CD4-positive, alpha-beta T cell treated with Interleukin-2 at 100 ng/mL for 4 hours (primary cell): ENCODE measurements at regions not wholly inside any gene's neighbourhood (a gene's known extent, or its start where the extent isn't known, plus 50 kb on each side); places are given as distances from the start of the nearest gene placed in this dataset.

Experiments used
- DNase-seq: peaks from one replicate; pipeline ENCODE4 v3.0.0-alpha.2; 2020; ENCODE audit warnings: low spot score

DNA sequence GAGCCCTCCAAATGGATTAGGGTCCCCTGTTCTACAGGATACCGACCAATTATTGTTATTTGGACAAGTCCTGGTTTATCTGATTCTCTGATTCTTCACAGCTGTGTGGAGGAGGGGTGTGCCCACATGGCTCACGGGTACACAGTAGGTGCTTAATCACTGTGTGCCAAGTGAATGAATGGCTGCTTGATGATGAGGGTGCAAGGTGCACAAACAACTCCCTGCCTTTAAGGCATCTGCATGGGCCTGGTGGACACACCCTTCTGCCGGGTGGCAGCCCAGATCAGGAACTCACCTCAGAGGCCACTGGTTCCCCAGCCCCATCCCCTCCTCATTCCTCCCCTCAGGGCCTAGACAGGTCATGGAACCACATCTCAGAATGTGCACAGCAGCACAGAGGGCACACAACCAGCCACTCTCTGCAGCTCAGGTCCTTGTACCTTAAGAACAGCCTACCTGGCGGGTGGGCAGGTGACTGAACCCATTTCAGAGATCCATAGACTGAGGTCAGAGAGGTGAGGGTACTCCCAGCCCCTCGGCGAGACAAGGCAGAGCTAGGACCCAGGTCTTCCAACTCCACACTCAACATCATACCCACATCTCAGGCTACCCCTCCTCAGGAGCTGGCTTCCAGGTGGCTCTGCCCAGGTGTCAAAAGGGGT is 50.3 kb downstream of the SHANK2 start:
- no peak for DNase-seq

GRCh38 chr11:71201231-71201630 is 51.1 kb downstream of the SHANK2 start:
- no peak for DNase-seq

- no peak for DNase-seq
Measured at GRCh38 chr11:71200761-71201160, 51.6 kb downstream of the SHANK2 start.

DNA sequence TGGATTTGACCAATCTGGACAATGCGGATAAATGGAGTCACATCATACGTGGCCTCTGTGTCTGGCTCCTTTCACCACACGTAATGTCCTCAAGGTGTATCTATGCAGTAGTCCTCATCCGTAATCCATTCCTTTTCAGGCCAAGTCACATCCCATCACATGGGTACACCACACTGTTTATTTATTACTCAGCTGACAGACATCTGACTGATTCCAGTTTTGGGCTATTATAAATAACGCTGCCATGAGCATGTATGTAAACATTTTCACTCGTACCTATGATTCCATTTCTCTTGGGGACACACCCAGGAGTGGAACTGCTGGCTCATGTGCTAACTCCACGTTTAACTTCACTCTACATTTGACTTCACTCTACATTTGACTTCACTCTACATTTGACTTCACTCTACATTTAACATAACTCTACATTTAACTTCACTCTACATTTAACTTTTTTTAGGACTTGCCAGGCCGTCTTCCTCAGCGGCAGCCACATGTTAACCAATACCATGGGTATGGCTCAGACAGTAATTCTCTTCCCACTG is 52.1 kb downstream of the SHANK2 start:
- DNase-seq: no peak

DNA sequence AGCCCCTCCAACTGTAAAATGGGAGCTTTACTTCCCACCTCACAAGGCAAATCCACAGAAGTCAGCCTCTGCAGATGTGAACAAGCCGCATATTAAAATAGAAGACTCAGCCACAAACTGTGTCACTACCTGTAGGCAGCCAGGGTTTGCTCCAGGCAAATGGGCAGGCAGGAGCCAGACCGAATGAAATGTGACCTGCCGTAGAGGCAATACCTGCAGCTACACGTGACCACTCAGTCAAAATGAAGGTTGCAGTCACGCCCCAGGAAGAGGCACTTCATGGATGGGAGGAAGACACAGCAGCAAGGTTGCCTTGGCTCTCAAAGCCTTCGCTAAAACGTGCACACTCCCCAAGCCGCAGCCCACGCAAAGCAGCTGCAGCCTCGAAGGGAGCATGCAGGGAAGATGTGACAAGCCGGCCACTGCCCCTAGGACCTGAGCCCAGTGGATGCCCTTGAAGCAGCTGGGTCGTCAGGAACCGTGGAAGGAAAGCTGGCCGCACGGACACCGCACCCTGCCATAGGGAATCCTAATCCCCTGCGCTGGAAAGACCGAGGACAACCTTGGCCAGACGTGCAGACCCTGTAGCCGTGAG is 53.1 kb downstream of the SHANK2 start:
- DNase-seq: no peak

- no peak for DNase-seq
Measured at GRCh38 chr11:71198823-71199165, 53.6 kb downstream of the SHANK2 start.

GRCh38 chr11:71198141-71198822 is 54.1 kb downstream of the SHANK2 start:
- no peak for DNase-seq

DNA sequence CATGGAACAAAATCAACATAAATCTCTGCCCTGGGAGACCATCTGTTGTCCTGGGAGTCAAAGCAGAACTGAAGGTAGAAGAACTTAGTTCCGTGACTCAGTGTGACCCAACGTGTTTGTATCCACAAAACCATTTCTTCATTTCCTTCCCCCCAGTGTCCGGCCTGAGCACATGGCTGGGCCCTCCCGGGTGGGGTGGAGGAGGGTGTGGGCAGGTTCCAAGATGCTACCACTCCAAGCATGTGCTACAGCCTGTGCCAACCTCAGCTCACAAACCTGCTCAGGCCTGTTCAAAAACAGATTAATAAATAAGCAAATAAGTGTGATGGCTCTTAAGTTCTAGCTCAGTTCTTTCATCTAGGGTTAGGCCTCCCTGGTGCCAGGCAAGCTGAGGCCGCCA is 55.3 kb downstream of the SHANK2 start:
- DNase-seq: no peak

DNA sequence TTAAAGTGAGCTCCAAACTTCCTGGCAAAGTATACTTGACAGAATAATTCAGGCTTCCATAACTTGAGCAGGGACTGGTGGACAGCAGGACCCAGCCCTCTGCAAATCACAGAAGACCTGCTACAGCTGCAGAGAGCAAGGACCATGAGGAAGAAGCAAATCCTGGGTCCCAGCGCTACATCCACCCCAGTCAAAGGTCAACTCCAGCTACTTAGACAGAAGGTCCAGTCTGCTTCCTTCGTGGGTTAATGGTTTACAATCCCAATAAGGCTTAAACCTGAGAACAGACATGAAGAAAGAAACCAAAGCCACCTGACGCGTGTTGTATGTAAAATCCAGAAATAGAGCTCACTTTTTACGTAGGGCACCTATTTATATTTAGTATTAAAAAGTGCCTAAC is 57.7 kb downstream of the SHANK2 start:
- no peak for DNase-seq

- DNase-seq: no peak
Measured at GRCh38 chr11:71193431-71193830, 58.9 kb downstream of the SHANK2 start.

GRCh38 chr11:71192629-71193028 is 59.7 kb downstream of the SHANK2 start:
- DNase-seq: no peak

- DNase-seq: no peak
Measured at GRCh38 chr11:71191201-71191600, 61.2 kb downstream of the SHANK2 start.

GRCh38 chr11:71190551-71190950 is 61.8 kb downstream of the SHANK2 start:
- DNase-seq: no peak

DNA sequence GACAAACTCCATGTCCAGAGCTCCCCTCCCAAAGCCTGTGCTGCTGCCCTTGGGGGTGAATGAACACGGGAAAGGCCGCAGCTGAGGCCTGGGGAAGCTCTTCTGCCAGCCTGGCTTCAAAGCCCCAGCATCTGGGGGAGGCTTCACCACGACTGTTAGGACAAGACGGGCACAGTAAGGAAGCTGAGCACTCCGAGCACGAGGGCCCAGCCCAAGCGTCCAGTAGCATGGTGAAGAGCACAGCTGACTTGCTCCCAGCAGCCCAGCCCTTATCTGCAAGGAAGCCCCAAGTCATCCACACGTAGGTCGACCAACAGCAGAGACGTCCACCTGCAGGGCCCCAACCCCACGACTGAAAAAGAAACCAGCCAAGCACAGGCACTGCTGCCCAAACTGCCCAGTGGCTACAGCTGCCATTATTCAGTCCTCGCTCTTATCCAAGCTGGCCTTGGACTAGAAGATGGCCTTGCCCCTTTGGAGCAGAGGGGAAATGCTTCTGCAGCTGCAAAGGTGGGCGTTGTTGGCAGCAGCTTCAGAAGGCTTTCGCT is 62.5 kb downstream of the SHANK2 start:
- no peak for DNase-seq

DNA sequence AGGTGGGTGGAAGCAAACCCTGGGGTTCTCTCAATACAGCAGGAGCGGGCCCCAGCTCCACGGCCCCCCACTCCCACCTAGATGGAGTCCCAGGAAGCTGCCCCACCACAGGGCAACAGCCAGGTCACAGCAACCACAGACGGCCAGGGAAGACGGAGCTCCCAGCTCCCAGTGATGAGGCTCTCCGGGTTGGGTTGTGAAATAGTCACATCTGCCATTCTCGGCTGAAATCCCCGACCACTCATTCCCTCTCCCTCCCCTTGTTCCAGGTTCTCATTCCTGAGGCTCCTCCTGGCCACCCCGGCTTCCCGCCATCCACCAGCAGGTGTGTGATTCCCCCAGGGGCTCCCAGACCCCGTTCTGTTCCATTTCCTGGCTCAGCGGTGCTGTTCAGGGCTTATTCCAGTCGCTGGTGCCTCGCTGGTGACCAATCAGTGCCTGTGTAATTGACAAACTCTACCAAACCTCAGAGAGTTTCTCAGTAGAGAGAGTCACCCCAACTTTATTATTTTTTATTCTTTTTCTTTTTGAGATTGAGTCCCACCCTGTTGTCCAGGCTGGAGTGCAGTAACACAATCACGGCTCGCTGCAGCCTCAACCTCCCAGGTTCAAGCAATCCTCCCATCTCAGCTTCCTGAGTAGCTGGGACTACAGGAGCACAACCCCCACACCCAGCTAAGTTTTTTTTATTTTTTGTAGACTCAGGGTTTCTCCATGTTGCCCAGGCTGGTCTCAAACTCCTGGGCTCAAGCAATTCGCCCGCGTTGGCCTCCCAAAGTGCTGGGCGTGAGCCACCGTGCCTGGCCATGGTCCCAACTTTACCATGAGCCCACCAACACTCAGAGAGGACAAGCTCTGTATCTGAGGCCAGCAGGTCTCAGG is 63.2 kb downstream of the SHANK2 start:
- DNase-seq: no peak

- no peak for DNase-seq
Measured at GRCh38 chr11:71188073-71188472, 64.3 kb downstream of the SHANK2 start.

DNA sequence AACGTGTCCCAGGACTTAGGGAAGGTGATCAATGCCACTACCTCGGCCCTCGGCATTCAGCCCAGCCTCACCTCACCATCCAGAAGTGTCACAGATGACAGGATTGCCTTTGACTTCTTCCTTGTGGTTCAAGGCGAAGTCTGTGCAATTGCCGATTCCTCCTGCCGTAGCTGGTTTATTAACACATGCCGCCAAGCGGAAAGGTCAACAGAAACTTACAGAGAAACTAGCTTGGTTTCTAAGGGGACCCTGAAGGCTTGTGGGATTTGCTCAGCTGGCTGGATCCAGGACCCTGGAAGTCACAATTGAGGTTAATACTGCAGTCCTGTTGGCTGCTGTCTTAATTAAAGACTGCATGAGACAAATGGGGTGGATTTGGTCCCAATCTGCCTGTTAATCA is 65.6 kb downstream of the SHANK2 start:
- no peak for DNase-seq

DNA sequence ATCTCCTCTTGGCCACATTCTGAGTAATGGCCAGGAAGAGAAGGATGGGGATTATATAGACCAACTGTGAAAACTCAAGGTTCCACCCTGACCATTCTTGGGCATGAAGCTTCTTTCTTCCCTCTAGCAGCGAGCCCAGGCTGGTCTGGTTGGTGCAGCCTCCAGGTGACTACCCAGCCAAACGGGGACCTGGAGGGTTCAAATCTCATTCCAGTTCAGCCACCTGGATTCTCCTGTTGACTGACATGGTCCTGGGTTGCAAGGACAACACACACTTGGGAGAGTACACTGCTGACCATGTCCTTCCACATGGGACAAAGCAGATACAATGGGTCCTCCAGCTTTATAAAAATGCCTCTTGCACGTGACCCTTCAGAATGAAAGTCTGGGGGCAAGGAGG is 67.0 kb downstream of the SHANK2 start:
- no peak for DNase-seq

- no peak for DNase-seq
Measured at GRCh38 chr11:71184421-71185210, 67.8 kb downstream of the SHANK2 start.

DNA sequence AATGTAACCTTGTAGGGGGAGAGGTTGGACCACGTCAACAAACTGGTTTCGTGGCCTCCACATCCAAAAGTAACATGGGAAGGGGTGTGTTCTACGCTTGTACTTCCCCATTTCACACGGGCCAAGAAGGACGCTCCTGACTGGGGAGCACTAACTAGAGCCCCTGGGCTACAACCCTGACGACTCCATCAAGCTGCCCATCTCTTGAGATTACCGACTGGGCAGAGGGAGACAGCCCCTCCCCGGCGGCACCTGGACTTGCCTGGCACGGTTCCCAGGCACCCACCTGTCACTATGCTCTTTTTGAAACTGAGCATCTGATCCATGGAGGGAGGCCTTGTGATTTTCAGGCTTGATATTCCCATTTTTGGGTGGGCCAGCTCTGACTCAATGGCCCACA is 68.5 kb downstream of the SHANK2 start:
- DNase-seq: no peak
